Prostate gland (tissue), 2 donors: ENCODE measurements at regions not wholly inside any gene's neighbourhood (a gene's known extent, or its start where the extent isn't known, plus 50 kb on each side); places are given as distances from the start of the nearest gene placed in this dataset.

Experiments used
- DNase-seq: peaks from one replicate; pipeline ENCODE4 v3.0.0-alpha.2; 2019; ENCODE audit warnings: low spot score
- H3K27ac ChIP-seq, 2 donors: fragments of 200-600 bp; sonication (generic); 2 replicates each; pipeline ENCODE4 v1.5.1; 2017 to 2019
- H3K27me3 ChIP-seq: fragments of 200-600 bp; sonication (generic); replicated peaks from 2 replicates; pipeline ENCODE4 v1.5.1; 2019; ENCODE audit not compliant: insufficient read depth
- H3K36me3 ChIP-seq, 2 donors: fragments of 200-600 bp; sonication (generic); 1 replicate in 1 of 2; 2 replicates in 1 of 2; pipeline versions ENCODE4 v1.5.1 to v1.8.1; 2017 to 2019
- H3K4me1 ChIP-seq: fragments of 200-600 bp; sonication (generic); replicated peaks from 2 replicates; pipeline ENCODE4 v1.5.1; 2019
- H3K4me3 ChIP-seq, 2 donors: fragments of 200-600 bp; sonication (generic); 2 replicates each; pipeline ENCODE4 v1.5.1; 2017 to 2019
- H3K9me3 ChIP-seq: fragments of 200-600 bp; sonication (generic); 2 replicates; pipeline ENCODE4 v1.5.1; 2017
- CTCF ChIP-seq, 4 experiments: fragments of 200-600 bp in 2 of 4; fragments of 450-650 bp in 2 of 4; sonication (generic) in 2 of 4; IDR thresholded peaks; 1 replicate in 3 of 4; 2 replicates in 1 of 4; pipeline ENCODE4 v1.5.1; 2016 to 2019; ENCODE audit warnings: antibody characterized with exemption in 4 of 4, mild to moderate bottlenecking in 2 of 4, moderate library complexity in 2 of 4
- POLR2A ChIP-seq: fragments of 450-650 bp; IDR thresholded peaks from one replicate; pipeline ENCODE4 v1.6.1; 2016; ENCODE audit warnings: antibody characterized with exemption, mild to moderate bottlenecking
- POLR2AphosphoS5 ChIP-seq: sonication (generic); formaldehyde crosslinking; IDR thresholded peaks from one replicate; pipeline ENCODE4 v1.6.1; 2017; ENCODE audit warnings: antibody characterized with exemption
- WGBS: methylation state at CpG from one replicate; pipeline ENCODE4 v1.1.5; 2018; 5-methylcytosine and 5-hydroxymethylcytosine counted together
- intact Hi-C: fragments of 100-400 bp; cut with DNase I; formaldehyde crosslinking; loops from one replicate; pipeline ENCODE4 v1.14.2; 2022

DNA sequence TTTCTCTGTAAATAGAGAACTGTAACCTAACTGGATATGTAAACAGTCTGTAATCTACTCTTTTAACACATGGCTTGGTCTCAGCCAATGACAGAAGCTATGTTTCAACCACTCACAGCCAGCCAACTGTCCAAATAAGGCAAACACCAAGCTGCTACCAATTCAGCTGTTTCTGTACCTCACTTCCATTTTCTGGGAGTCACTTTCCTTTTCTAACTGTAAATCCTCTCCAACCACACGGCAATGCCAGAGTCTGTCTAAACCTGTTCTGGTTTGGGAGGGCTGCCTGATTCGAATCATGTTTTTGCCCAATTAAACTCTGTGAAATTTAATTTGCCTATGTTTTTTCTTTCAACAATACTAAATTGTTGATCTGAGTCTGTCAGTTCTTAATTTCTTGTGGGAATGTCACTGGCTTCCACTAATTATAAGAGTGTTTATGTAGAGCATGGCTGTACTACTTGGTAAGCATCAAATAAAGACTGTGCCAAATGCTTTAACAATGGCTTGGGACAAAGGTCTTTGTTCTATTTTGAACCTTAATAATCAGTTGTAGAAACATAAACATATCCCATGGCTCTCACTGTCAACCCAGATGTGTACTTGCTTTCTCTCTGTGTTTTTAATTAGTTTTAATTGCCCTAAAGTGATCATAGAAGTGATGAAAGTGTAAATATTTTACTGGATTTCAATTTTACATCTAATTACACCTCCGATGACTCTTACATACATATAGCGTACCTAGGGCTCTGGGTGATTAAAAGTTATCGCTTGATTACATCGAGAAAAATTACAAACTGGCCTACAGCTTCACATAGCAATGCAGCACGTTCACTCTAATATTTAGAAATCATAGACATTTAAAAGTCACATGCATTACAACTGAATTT, 1144.6 kb upstream of the TMPRSS15 start:
- Histone ChIP-seq H3K9me3 (no peaks in the 10 kb centered on the region), H3K36me3 (no peaks in the 10 kb centered on the region), H3K27ac (no peak overlapping the region), H3K4me3 (no peak overlapping the region), H3K4me1 (no peaks in the 10 kb centered on the region), H3K27me3 (no peaks in the 10 kb centered on the region)
- TF ChIP-seq CTCF (IDR thresholded peaks at IDR 0.05) (no peak), POLR2A (no peak), POLR2AphosphoS5 (no peak)
- no peak for DNase-seq
- intact Hi-C loops: no loop called here
- WGBS: 83% methylated on average over 7 of the region's 7 CpGs

GRCh38 chr21:19553919-19554615, 1150.5 kb upstream of the TMPRSS15 start:
- Histone ChIP-seq H3K27ac (no peak overlapping the region), H3K9me3 (no peaks in the 10 kb centered on the region), H3K36me3 (no peaks in the 10 kb centered on the region), H3K4me1 (no peaks in the 10 kb centered on the region), H3K27me3 (no peaks in the 10 kb centered on the region), H3K4me3 (no peak overlapping the region)
- WGBS: 46% methylated on average over 2 of the region's 2 CpGs
- no peak for TF ChIP-seq POLR2A
- no peak for TF ChIP-seq CTCF (IDR thresholded peaks at IDR 0.05)
- TF ChIP-seq POLR2AphosphoS5: no peak
- intact Hi-C loops: no loop called here
- no peak for DNase-seq

DNA sequence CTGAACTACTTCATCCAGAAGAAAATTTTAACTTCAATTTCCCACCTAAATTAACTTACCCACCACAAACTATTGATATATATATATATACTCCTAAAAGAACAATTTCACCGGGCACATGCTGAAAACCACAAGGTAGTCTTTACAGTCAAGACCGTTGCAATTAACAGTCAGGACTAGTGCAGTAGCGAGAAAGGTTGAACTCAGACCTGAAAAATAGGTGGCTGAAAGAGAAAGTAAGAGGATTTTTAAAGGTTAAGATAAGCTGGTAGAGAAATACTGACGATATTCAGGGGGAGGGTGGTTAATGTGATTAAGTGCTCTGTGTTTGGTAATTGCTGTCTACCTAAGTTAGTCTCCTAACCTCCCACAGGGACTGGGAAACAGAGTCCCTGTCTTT, 1153.5 kb upstream of the TMPRSS15 start:
- no peak overlapping the region for H3K4me3 ChIP-seq

GRCh38 chr21:19557488-19557887, 1153.9 kb upstream of the TMPRSS15 start:
- Histone ChIP-seq H3K4me3 (no peak overlapping the region), H3K9me3 (no peaks in the 10 kb centered on the region), H3K36me3 (no peaks in the 10 kb centered on the region), H3K4me1 (no peaks in the 10 kb centered on the region), H3K27ac (no peak overlapping the region), H3K27me3 (no peaks in the 10 kb centered on the region)
- TF ChIP-seq POLR2A (no peak), CTCF (IDR thresholded peaks at IDR 0.05) (no peak), POLR2AphosphoS5 (no peak)
- 79% methylated on average over 4 of the region's 4 CpGs for WGBS
- intact Hi-C loops: no loop called here
- DNase-seq: no peak

More for the DNA sequence above, 1153.5 kb upstream of the TMPRSS15 start:
- H3K4me1 ChIP-seq: no peaks in the 10 kb centered on the region
- intact Hi-C loops: no loop called here
- no peak overlapping the region for H3K27ac ChIP-seq
- no peaks in the 10 kb centered on the region for H3K27me3 ChIP-seq
- DNase-seq: no peak
- TF ChIP-seq POLR2AphosphoS5: no peak
- TF ChIP-seq POLR2A: no peak
- TF ChIP-seq CTCF (IDR thresholded peaks at IDR 0.05): no peak
- 76% methylated on average over 4 of the region's 4 CpGs for WGBS
- no peaks in the 10 kb centered on the region for H3K9me3 ChIP-seq
- no peaks in the 10 kb centered on the region for H3K36me3 ChIP-seq
